ENCODE measurements at regions not wholly inside any gene's neighbourhood (a gene's known extent, or its start where the extent isn't known, plus 50 kb on each side); places are given as distances from the start of the nearest gene placed in this dataset.

DNA sequence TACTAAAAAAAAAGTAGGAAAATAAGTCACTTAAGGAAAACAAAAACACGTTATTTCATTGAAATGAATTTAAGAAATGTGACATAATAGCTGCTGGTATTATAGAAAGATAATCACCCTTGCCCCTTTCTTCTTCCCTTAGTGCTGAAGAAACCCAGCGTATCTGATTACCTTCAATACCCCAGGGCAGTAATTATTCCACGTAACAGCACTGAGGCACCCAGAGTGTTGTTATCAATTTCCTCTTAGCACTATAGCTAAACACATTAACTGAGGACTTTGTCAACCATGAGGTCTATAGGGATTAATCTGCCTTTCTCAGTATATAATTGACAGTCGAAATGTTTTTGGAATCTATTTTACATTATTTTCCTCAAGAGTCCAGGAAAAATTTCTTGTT is 180.0 kb upstream of the NXPH2 start (continued):
- TF ChIP-seq, protein P1, sequence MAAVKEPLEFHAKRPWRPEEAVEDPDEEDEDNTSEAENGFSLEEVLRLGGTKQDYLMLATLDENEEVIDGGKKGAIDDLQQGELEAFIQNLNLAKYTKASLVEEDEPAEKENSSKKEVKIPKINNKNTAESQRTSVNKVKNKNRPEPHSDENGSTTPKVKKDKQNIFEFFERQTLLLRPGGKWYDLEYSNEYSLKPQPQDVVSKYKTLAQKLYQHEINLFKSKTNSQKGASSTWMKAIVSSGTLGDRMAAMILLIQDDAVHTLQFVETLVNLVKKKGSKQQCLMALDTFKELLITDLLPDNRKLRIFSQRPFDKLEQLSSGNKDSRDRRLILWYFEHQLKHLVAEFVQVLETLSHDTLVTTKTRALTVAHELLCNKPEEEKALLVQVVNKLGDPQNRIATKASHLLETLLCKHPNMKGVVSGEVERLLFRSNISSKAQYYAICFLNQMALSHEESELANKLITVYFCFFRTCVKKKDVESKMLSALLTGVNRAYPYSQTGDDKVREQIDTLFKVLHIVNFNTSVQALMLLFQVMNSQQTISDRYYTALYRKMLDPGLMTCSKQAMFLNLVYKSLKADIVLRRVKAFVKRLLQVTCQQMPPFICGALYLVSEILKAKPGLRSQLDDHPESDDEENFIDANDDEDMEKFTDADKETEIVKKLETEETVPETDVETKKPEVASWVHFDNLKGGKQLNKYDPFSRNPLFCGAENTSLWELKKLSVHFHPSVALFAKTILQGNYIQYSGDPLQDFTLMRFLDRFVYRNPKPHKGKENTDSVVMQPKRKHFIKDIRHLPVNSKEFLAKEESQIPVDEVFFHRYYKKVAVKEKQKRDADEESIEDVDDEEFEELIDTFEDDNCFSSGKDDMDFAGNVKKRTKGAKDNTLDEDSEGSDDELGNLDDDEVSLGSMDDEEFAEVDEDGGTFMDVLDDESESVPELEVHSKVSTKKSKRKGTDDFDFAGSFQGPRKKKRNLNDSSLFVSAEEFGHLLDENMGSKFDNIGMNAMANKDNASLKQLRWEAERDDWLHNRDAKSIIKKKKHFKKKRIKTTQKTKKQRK (IDR thresholded peaks at IDR 0.05; ENCODE audit: borderline replicate concordance, low read depth, low read length), result no peak
- no peak for TF ChIP-seq NR3C1 (CRISPR knock-in tag; IDR thresholded peaks at IDR 0.05)
- TF ChIP-seq, protein P2, sequence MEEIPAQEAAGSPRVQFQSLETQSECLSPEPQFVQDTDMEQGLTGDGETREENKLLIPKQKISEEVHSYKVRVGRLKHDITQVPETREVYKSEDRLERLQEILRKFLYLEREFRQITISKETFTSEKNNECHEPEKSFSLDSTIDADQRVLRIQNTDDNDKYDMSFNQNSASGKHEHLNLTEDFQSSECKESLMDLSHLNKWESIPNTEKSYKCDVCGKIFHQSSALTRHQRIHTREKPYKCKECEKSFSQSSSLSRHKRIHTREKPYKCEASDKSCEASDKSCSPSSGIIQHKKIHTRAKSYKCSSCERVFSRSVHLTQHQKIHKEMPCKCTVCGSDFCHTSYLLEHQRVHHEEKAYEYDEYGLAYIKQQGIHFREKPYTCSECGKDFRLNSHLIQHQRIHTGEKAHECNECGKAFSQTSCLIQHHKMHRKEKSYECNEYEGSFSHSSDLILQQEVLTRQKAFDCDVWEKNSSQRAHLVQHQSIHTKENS (CRISPR knock-in tag; IDR thresholded peaks at IDR 0.05), result no peak
- TF ChIP-seq ETV5 (CRISPR knock-in tag; IDR thresholded peaks at IDR 0.05; ENCODE audit: low read depth), result no peak
- TF ChIP-seq, protein P3, sequence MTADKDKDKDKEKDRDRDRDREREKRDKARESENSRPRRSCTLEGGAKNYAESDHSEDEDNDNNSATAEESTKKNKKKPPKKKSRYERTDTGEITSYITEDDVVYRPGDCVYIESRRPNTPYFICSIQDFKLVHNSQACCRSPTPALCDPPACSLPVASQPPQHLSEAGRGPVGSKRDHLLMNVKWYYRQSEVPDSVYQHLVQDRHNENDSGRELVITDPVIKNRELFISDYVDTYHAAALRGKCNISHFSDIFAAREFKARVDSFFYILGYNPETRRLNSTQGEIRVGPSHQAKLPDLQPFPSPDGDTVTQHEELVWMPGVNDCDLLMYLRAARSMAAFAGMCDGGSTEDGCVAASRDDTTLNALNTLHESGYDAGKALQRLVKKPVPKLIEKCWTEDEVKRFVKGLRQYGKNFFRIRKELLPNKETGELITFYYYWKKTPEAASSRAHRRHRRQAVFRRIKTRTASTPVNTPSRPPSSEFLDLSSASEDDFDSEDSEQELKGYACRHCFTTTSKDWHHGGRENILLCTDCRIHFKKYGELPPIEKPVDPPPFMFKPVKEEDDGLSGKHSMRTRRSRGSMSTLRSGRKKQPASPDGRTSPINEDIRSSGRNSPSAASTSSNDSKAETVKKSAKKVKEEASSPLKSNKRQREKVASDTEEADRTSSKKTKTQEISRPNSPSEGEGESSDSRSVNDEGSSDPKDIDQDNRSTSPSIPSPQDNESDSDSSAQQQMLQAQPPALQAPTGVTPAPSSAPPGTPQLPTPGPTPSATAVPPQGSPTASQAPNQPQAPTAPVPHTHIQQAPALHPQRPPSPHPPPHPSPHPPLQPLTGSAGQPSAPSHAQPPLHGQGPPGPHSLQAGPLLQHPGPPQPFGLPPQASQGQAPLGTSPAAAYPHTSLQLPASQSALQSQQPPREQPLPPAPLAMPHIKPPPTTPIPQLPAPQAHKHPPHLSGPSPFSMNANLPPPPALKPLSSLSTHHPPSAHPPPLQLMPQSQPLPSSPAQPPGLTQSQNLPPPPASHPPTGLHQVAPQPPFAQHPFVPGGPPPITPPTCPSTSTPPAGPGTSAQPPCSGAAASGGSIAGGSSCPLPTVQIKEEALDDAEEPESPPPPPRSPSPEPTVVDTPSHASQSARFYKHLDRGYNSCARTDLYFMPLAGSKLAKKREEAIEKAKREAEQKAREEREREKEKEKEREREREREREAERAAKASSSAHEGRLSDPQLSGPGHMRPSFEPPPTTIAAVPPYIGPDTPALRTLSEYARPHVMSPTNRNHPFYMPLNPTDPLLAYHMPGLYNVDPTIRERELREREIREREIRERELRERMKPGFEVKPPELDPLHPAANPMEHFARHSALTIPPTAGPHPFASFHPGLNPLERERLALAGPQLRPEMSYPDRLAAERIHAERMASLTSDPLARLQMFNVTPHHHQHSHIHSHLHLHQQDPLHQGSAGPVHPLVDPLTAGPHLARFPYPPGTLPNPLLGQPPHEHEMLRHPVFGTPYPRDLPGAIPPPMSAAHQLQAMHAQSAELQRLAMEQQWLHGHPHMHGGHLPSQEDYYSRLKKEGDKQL (CRISPR knock-in tag; IDR thresholded peaks at IDR 0.05; ENCODE audit: borderline replicate concordance), result no peak
- no peak for TF ChIP-seq ZNF764 (CRISPR knock-in tag; IDR thresholded peaks at IDR 0.05; ENCODE audit: low read depth)
